Activated CD8-positive, alpha-beta T cell treated with anti-CD3 and anti-CD28 coated beads for 36 hours (primary cell): ENCODE measurements at regions not wholly inside any gene's neighbourhood (a gene's known extent, or its start where the extent isn't known, plus 50 kb on each side); places are given as distances from the start of the nearest gene placed in this dataset.

Experiments
- ATAC-seq: fragments of 200-7000 bp; cut with Tn5 transposase; one replicate; pipeline ENCODE4 v1.10.0; 2021; ENCODE audit warnings: mild to moderate bottlenecking, moderate library complexity
- CTCF ChIA-PET: fragments of 350-600 bp; sonication (Branson Sonifier 250); formaldehyde crosslinking; loops from one replicate; lab custom pipeline; 2021; ENCODE audit warnings: antibody characterized with exemption; lab: Charles Lee
- POLR2A ChIA-PET: fragments of 350-600 bp; sonication (Branson Sonifier 250); formaldehyde crosslinking; loops from one replicate; lab custom pipeline; 2021; ENCODE audit warnings: antibody characterized with exemption; lab: Charles Lee
- DNase-seq: peaks from one replicate; pipeline ENCODE4 v3.0.0-alpha.2; 2020
- H3K27ac Mint-ChIP-seq: one replicate; pipeline ENCODE4 v1.8.0; 2021; ENCODE audit warnings: mild to moderate bottlenecking, mixed read lengths
- H3K27me3 Mint-ChIP-seq: one replicate; pipeline ENCODE4 v1.8.0; 2021; ENCODE audit warnings: mixed read lengths
- H3K36me3 Mint-ChIP-seq: one replicate; pipeline ENCODE4 v1.8.0; 2021; ENCODE audit warnings: low read depth, mixed read lengths
- H3K4me1 Mint-ChIP-seq: one replicate; pipeline ENCODE4 v1.8.0; 2021; ENCODE audit warnings: low read depth, mixed read lengths
- H3K4me3 Mint-ChIP-seq: one replicate; pipeline ENCODE4 v1.8.0; 2021; ENCODE audit warnings: mild to moderate bottlenecking, moderate library complexity, mixed read lengths
- H3K9me3 Mint-ChIP-seq: one replicate; pipeline ENCODE4 v1.8.0; 2021; ENCODE audit warnings: mixed read lengths
- intact Hi-C: fragments of 100-400 bp; cut with micrococcal nuclease; formaldehyde crosslinking; loops from one replicate; pipeline ENCODE4 v1.10.0; 2022
- TF ChIP-seq, protein P1 (sequence below): fragments of 200-600 bp; IDR thresholded peaks from one replicate; pipeline ENCODE4 v1.8.0; 2022; ENCODE audit warnings: antibody characterized with exemption, mild to moderate bottlenecking

DNA sequence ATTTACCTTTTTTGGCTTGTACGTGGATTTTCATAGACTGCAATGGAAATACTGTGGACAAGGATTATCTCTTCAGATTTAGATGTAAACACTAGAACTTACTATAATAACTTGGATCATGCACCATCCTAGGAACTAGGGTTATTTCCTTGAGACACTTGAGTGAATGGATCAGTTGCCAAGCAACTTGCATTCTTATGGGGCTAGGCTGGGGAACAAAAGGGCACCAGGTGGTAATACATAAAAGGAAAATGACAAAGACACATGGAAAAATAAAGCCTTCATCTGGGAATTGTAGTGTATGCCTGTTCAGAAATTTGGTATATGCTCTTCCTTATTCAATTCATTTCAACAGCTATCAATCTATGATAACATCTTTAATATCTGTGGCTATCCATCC is 247.1 kb downstream of the SPRY1 start:
- Mint-ChIP-seq H3K27me3 (no peaks in the 10 kb centered on the region), H3K4me3 (no peak overlapping the region), H3K4me1 (peaks cover 10% of the 10 kb centered on the region), H3K36me3 (no peaks in the 10 kb centered on the region), H3K27ac (no peak overlapping the region), H3K9me3 (no peaks in the 10 kb centered on the region)
- ATAC-seq (no peak), DNase-seq (no peak)
- TF ChIP-seq, protein P1, sequence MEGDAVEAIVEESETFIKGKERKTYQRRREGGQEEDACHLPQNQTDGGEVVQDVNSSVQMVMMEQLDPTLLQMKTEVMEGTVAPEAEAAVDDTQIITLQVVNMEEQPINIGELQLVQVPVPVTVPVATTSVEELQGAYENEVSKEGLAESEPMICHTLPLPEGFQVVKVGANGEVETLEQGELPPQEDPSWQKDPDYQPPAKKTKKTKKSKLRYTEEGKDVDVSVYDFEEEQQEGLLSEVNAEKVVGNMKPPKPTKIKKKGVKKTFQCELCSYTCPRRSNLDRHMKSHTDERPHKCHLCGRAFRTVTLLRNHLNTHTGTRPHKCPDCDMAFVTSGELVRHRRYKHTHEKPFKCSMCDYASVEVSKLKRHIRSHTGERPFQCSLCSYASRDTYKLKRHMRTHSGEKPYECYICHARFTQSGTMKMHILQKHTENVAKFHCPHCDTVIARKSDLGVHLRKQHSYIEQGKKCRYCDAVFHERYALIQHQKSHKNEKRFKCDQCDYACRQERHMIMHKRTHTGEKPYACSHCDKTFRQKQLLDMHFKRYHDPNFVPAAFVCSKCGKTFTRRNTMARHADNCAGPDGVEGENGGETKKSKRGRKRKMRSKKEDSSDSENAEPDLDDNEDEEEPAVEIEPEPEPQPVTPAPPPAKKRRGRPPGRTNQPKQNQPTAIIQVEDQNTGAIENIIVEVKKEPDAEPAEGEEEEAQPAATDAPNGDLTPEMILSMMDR, result no peak
- ChIA-PET POLR2A (no interaction called here), CTCF (no interaction called here)
- intact Hi-C loops, result no loop called here

DNA sequence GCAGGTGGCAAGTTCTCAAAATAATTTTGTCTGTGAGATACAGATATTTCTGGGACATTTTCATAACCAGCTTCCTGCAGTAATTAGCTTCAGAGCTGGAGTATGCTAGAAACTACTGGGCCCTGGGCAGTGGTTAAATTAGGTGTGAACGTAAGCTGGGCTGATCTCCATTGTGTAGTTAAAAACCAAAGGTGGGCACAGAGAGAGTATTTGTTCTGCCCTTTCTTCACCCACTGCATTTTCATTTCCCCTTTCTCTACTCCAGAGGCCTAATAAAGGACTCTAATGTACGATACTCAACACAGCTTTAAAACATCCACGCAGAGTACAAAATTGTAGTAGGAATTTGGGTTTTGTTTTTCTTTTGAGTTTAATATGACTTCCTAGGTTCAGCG is 252.7 kb downstream of the SPRY1 start:
- DNase-seq (no peak), ATAC-seq (no peak)
- Mint-ChIP-seq H3K4me1 (no peaks in the 10 kb centered on the region), H3K4me3 (no peak overlapping the region), H3K9me3 (no peaks in the 10 kb centered on the region), H3K36me3 (no peaks in the 10 kb centered on the region), H3K27me3 (no peaks in the 10 kb centered on the region), H3K27ac (no peak overlapping the region)
- POLR2A ChIA-PET, result no interaction called here
- CTCF ChIA-PET, result interaction anchor here (1.1 to 2.6 kb wide), 3 partner anchors 11 to 674 kb away, joined by 3 to 13 read pairs (median 4); no protein-coding TSS in a partner anchor
- intact Hi-C loops, result no loop called here
- TF ChIP-seq, protein P1, result no peak

DNA sequence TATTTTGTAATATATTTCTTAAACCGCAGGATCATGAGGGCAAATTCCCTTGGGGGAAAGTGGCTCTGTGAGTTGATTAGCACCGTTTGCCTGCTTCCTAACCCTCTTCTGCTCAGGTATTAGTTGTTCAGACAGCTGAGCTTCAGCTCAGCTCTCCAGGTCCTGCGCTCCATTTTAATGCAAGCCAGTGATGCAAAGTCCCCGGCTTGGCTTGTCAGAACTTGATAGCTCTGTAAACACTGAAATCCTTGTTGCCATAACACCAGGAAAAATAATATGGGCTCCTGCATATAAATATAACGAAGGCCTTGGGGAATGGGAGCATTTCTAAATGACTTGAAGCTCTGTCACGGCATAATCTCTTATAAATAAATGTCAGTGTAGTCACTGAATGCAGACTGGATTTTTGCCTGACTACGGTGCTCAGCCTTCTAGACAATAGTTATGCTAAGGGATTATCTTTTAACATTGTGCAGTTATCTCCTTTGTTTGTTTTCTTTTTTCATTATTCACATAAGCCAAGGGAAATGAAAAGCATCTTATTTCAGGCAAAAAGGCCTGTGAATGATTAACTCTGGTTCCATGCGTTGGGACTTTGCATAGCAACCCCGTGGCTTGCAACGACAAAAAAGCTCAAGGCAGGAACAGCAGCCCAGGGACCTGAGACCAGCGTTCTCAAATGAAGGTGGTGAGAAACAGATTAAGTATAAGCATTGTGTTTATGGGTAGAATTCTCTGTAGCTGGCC is 253.2 kb downstream of the SPRY1 start:
- intact Hi-C loops, result no loop called here
- Mint-ChIP-seq H3K27me3 (no peaks in the 10 kb centered on the region), H3K27ac (no peak overlapping the region), H3K9me3 (no peaks in the 10 kb centered on the region), H3K4me1 (no peaks in the 10 kb centered on the region), H3K36me3 (no peaks in the 10 kb centered on the region), H3K4me3 (no peak overlapping the region)
- TF ChIP-seq, protein P1, result no peak
- ChIA-PET CTCF (interaction anchor here (0.8 to 2.6 kb wide), 4 partner anchors 10 to 673 kb away, joined by 3 to 13 read pairs (median 4); no protein-coding TSS in a partner anchor), POLR2A (no interaction called here)
- no peak for DNase-seq
- no peak for ATAC-seq

GRCh38 chr4:123651066-123651465 is 254.5 kb downstream of the SPRY1 start:
- Mint-ChIP-seq H3K4me1 (no peaks in the 10 kb centered on the region), H3K27ac (no peak overlapping the region), H3K36me3 (no peaks in the 10 kb centered on the region), H3K4me3 (no peak overlapping the region), H3K9me3 (peaks cover 2% of the 10 kb centered on the region), H3K27me3 (no peaks in the 10 kb centered on the region)
- TF ChIP-seq, protein P1, result no peak
- intact Hi-C loops, result no loop called here
- DNase-seq (no peak), ATAC-seq (no peak)
- POLR2A ChIA-PET, result no interaction called here
- CTCF ChIA-PET, result interaction anchor here (1.1 to 2.6 kb wide), 2 partner anchors 9 to 86 kb away, joined by 5 to 13 read pairs; no protein-coding TSS in a partner anchor

- Mint-ChIP-seq H3K4me3 (no peak overlapping the region), H3K4me1 (no peaks in the 10 kb centered on the region), H3K36me3 (no peaks in the 10 kb centered on the region), H3K27me3 (no peaks in the 10 kb centered on the region), H3K9me3 (peaks cover 3% of the 10 kb centered on the region), H3K27ac (no peak overlapping the region)
- POLR2A ChIA-PET, result no interaction called here
- DNase-seq (no peak), ATAC-seq (no peak)
- CTCF ChIA-PET, result interaction anchor here (1.1 kb wide), 1 partner anchor 87 kb away, joined by 5 read pairs; no protein-coding TSS in a partner anchor
- TF ChIP-seq, protein P1, result no peak
- intact Hi-C loops, result no loop called here
Observed at GRCh38 chr4:123651536-123652180, 255.1 kb downstream of the SPRY1 start.
